Activated CD8-positive, alpha-beta T cell treated with anti-CD3 and anti-CD28 coated beads, Interleukin-2, amount 10 ng/mL, durations not matched to agents 7 days and 5 days (primary cell): ENCODE measurements at regions not wholly inside any gene's neighbourhood (a gene's known extent, or its start where the extent isn't known, plus 50 kb on each side); places are given as distances from the start of the nearest gene placed in this dataset.
"Not testable (repeated sequence)": the region's sequence is repeated elsewhere in the genome, so short reads cannot be mapped to it uniquely, and the experiment has no call there.

ENCODE experiments used
- ATAC-seq: fragments of 150-1000 bp; cut with Tn5 transposase; one replicate; pipeline ENCODE4 v1.10.0; 2021; ENCODE audit warnings: moderate library complexity
- CTCF ChIA-PET: fragments of 350-600 bp; sonication (Branson Sonifier 250); formaldehyde crosslinking; loops from one replicate; lab custom pipeline; 2021; ENCODE audit warnings: antibody characterized with exemption; lab: Charles Lee
- POLR2A ChIA-PET: fragments of 350-600 bp; sonication (Branson Sonifier 250); formaldehyde crosslinking; loops from one replicate; lab custom pipeline; 2021; ENCODE audit warnings: antibody characterized with exemption; lab: Charles Lee
- DNase-seq: peaks from one replicate; pipeline ENCODE4 v3.0.0-alpha.2; 2020
- H3K27ac Mint-ChIP-seq: one replicate; pipeline ENCODE4 v1.8.0; 2021; ENCODE audit warnings: mild to moderate bottlenecking, mixed read lengths
- H3K27me3 Mint-ChIP-seq: one replicate; pipeline ENCODE4 v1.8.0; 2021; ENCODE audit warnings: low read depth, mixed read lengths
- H3K36me3 Mint-ChIP-seq: one replicate; pipeline ENCODE4 v1.8.0; 2021; ENCODE audit warnings: low read depth, mixed read lengths
- H3K4me1 Mint-ChIP-seq: one replicate; pipeline ENCODE4 v1.8.0; 2021; ENCODE audit warnings: low read depth, mixed read lengths
- H3K4me3 Mint-ChIP-seq: one replicate; pipeline ENCODE4 v1.8.0; 2021; ENCODE audit warnings: mild to moderate bottlenecking, mixed read lengths
- H3K9me3 Mint-ChIP-seq: one replicate; pipeline ENCODE4 v1.8.0; 2022; ENCODE audit warnings: mixed read lengths; ENCODE audit not compliant: insufficient read depth

- Mint-ChIP-seq H3K27ac (no peak overlapping the region), H3K9me3 (no peaks in the 10 kb centered on the region)
- no peak for ATAC-seq
Observed at GRCh38 chr2:166381-166780, 97.5 kb downstream of the SH3YL1 start.

GRCh38 chr2:165530-165929 lies 98.3 kb downstream of the SH3YL1 start:
- Mint-ChIP-seq H3K4me3 (no peak overlapping the region), H3K9me3 (no peaks in the 10 kb centered on the region), H3K36me3 (no peaks in the 10 kb centered on the region), H3K27me3 (peaks cover 9% of the 10 kb centered on the region), H3K4me1 (no peaks in the 10 kb centered on the region), H3K27ac (no peak overlapping the region)
- ChIA-PET POLR2A (no interaction called here), CTCF (no interaction called here)
- DNase-seq (no peak), ATAC-seq (no peak)

More at GRCh38 chr2:166381-166780, 97.5 kb downstream of the SH3YL1 start:
- H3K36me3 Mint-ChIP-seq: no peaks in the 10 kb centered on the region
- DNase-seq: no peak
- H3K4me3 Mint-ChIP-seq: no peak overlapping the region
- H3K4me1 Mint-ChIP-seq: no peaks in the 10 kb centered on the region
- ChIA-PET POLR2A (no interaction called here), CTCF (no interaction called here)
- H3K27me3 Mint-ChIP-seq: peaks cover 6% of the 10 kb centered on the region

- Mint-ChIP-seq H3K4me3 (no peak overlapping the region), H3K36me3 (no peaks in the 10 kb centered on the region), H3K4me1 (no peaks in the 10 kb centered on the region), H3K9me3 (no peaks in the 10 kb centered on the region), H3K27me3 (peaks cover 11% of the 10 kb centered on the region), H3K27ac (no peak overlapping the region)
- ChIA-PET CTCF (interaction anchor here (1.0 kb wide), 1 partner anchor 9 kb away, joined by 3 read pairs; no protein-coding TSS in a partner anchor), POLR2A (interaction anchor here (0.6 kb wide), 1 partner anchor 94 kb away, joined by 3 read pairs; no protein-coding TSS in a partner anchor)
- ATAC-seq (no peak), DNase-seq (no peak)
Observed at GRCh38 chr2:162473-163382, 101.1 kb downstream of the SH3YL1 start.

GRCh38 chr2:161729-162128 lies 102.1 kb downstream of the SH3YL1 start:
- H3K4me1 Mint-ChIP-seq: no peaks in the 10 kb centered on the region
- POLR2A ChIA-PET: interaction anchor here (0.6 kb wide), 1 partner anchor 93 kb away, joined by 3 read pairs; no protein-coding TSS in a partner anchor
- no peak overlapping the region for H3K4me3 Mint-ChIP-seq
- H3K36me3 Mint-ChIP-seq: no peaks in the 10 kb centered on the region
- no peak overlapping the region for H3K27ac Mint-ChIP-seq
- CTCF ChIA-PET: interaction anchor here (1.0 kb wide), 1 partner anchor 8 kb away, joined by 3 read pairs; no protein-coding TSS in a partner anchor
- peaks cover 11% of the 10 kb centered on the region for H3K27me3 Mint-ChIP-seq
- ATAC-seq (no peak), DNase-seq (no peak)
- no peaks in the 10 kb centered on the region for H3K9me3 Mint-ChIP-seq

- Mint-ChIP-seq H3K9me3 (no peaks in the 10 kb centered on the region), H3K36me3 (no peaks in the 10 kb centered on the region), H3K4me1 (no peaks in the 10 kb centered on the region), H3K27me3 (peaks cover 2% of the 10 kb centered on the region), H3K4me3 (no peak overlapping the region), H3K27ac (no peak overlapping the region)
- ChIA-PET CTCF (interaction anchor here (1.0 kb wide), 1 partner anchor 9 kb away, joined by 3 read pairs; no protein-coding TSS in a partner anchor), POLR2A (no interaction called here)
- no peak for DNase-seq
- no peak for ATAC-seq
Observed at GRCh38 chr2:151553-152334, 105.4 kb upstream of the FAM110C start.

GRCh38 chr2:145407-145806 lies 99.1 kb upstream of the FAM110C start:
- DNase-seq: no peak
- no peak overlapping the region for H3K4me3 Mint-ChIP-seq
- H3K4me1 Mint-ChIP-seq: no peaks in the 10 kb centered on the region
- ChIA-PET POLR2A (no interaction called here), CTCF (no interaction called here)
- peaks cover 3% of the 10 kb centered on the region for H3K27me3 Mint-ChIP-seq
- no peaks in the 10 kb centered on the region for H3K36me3 Mint-ChIP-seq
- H3K27ac Mint-ChIP-seq: no peak overlapping the region
- H3K9me3 Mint-ChIP-seq: no peaks in the 10 kb centered on the region
- ATAC-seq: no peak

GRCh38 chr2:141611-142010 lies 95.3 kb upstream of the FAM110C start:
- DNase-seq (no peak), ATAC-seq (no peak)
- Mint-ChIP-seq H3K9me3 (no peaks in the 10 kb centered on the region), H3K36me3 (no peaks in the 10 kb centered on the region), H3K4me1 (no peaks in the 10 kb centered on the region), H3K27ac (no peak overlapping the region), H3K27me3 (peaks cover 3% of the 10 kb centered on the region), H3K4me3 (no peak overlapping the region)
- CTCF ChIA-PET: interaction anchor here (1.0 to 3.2 kb wide), 4 partner anchors 29 to 126 kb away, joined by 3 to 14 read pairs (median 12); no protein-coding TSS in a partner anchor
- POLR2A ChIA-PET: no interaction called here

GRCh38 chr2:136666-137065 lies 90.4 kb upstream of the FAM110C start:
- ATAC-seq (no peak), DNase-seq (no peak)
- Mint-ChIP-seq H3K4me3 (no peak overlapping the region), H3K27me3 (peaks cover 2% of the 10 kb centered on the region), H3K9me3 (no peaks in the 10 kb centered on the region), H3K27ac (no peak overlapping the region), H3K4me1 (no peaks in the 10 kb centered on the region), H3K36me3 (no peaks in the 10 kb centered on the region)
- CTCF ChIA-PET: no interaction called here
- POLR2A ChIA-PET: no interaction called here

GRCh38 chr2:133675-134593 lies 87.6 kb upstream of the FAM110C start:
- peaks cover 9% of the 10 kb centered on the region for H3K27me3 Mint-ChIP-seq
- ChIA-PET POLR2A (no interaction called here), CTCF (no interaction called here)
- no peak overlapping the region for H3K27ac Mint-ChIP-seq
- ATAC-seq: no peak
- H3K4me3 Mint-ChIP-seq: no peak overlapping the region
- no peaks in the 10 kb centered on the region for H3K36me3 Mint-ChIP-seq
- H3K4me1 Mint-ChIP-seq: no peaks in the 10 kb centered on the region
- no peak for DNase-seq
- H3K9me3 Mint-ChIP-seq: no peaks in the 10 kb centered on the region

- H3K9me3 Mint-ChIP-seq, CTCF ChIA-PET, ATAC-seq, DNase-seq, H3K4me1 Mint-ChIP-seq, POLR2A ChIA-PET, H3K27ac Mint-ChIP-seq, H3K4me3 Mint-ChIP-seq, H3K36me3 Mint-ChIP-seq: not testable (repeated sequence)
- peaks cover 10% of the 10 kb centered on the region for H3K27me3 Mint-ChIP-seq
Observed at GRCh38 chr2:126769-127168, 80.5 kb upstream of the FAM110C start.

- H3K27me3 Mint-ChIP-seq: peaks cover 3% of the 10 kb centered on the region
- H3K27ac Mint-ChIP-seq: no peak overlapping the region
- H3K36me3 Mint-ChIP-seq: no peaks in the 10 kb centered on the region
- H3K9me3 Mint-ChIP-seq: peaks cover 3% of the 10 kb centered on the region
- POLR2A ChIA-PET: no interaction called here
- ATAC-seq (no peak), DNase-seq (no peak)
- no peak overlapping the region for H3K4me3 Mint-ChIP-seq
- H3K4me1 Mint-ChIP-seq: no peaks in the 10 kb centered on the region
- CTCF ChIA-PET: no interaction called here
Observed at GRCh38 chr2:124241-124880, 78.1 kb upstream of the FAM110C start.
